BJ (cell line): ENCODE measurements at regions not wholly inside any gene's neighbourhood (a gene's known extent, or its start where the extent isn't known, plus 50 kb on each side); places are given as distances from the start of the nearest gene placed in this dataset.
"Not testable (repeated sequence)": the region's sequence is repeated elsewhere in the genome, so short reads cannot be mapped to it uniquely, and the experiment has no call there.

ENCODE experiments used
- CTCF ChIA-PET: fragments of 350-600 bp; formaldehyde crosslinking; extraction: SDS; loops from one replicate; lab custom pipeline; 2021; ENCODE audit warnings: antibody characterized with exemption, inconsistent platforms; lab: Yijun Ruan, JAX
- POLR2A ChIA-PET: fragments of 300-600 bp; sonication (Branson Sonifier 250); formaldehyde crosslinking; extraction: SDS; loops from one replicate; lab custom pipeline; 2021; ENCODE audit warnings: antibody characterized with exemption; lab: Charles Lee
- DNase-seq: peaks from one replicate; pipeline ENCODE4 v3.0.0-alpha.2; 2011; ENCODE audit warnings: low read depth
- H3K27me3 ChIP-seq: 2 replicates; pipeline ENCODE4 v1.6.0; 2011; ENCODE audit warnings: low read length; ENCODE audit not compliant: control insufficient read depth, insufficient read depth
- H3K36me3 ChIP-seq: 2 replicates; pipeline ENCODE4 v1.5.1; 2011; ENCODE audit warnings: low read length; ENCODE audit not compliant: control insufficient read depth, insufficient read depth
- H3K4me3 ChIP-seq: 2 replicates; pipeline ENCODE4 v1.5.1; 2011; ENCODE audit warnings: low read depth, mild to moderate bottlenecking, control low read depth, low read length
- CTCF ChIP-seq: IDR thresholded peaks from 2 replicates; pipeline ENCODE4 v1.5.1; 2011; ENCODE audit warnings: low read depth, mild to moderate bottlenecking, control low read depth, inconsistent platforms, low read length, moderate library complexity; ENCODE audit not compliant: insufficient read depth

GRCh38 chr13:61563645-61564044 is 148.0 kb upstream of the PCDH20 start:
- no peak overlapping the region for H3K4me3 ChIP-seq
- no peaks in the 10 kb centered on the region for H3K27me3 ChIP-seq
- CTCF ChIA-PET, result no interaction called here
- H3K36me3 ChIP-seq, result no peaks in the 10 kb centered on the region
- TF ChIP-seq CTCF, result no peak
- no peak for DNase-seq
- POLR2A ChIA-PET, result no interaction called here

GRCh38 chr13:61546911-61547310 is 131.3 kb upstream of the PCDH20 start:
- ChIA-PET POLR2A (no interaction called here), CTCF (interaction anchor here (0.5 kb wide), 1 partner anchor 1098 kb away, joined by 3 read pairs; no protein-coding TSS in a partner anchor)
- TF ChIP-seq CTCF, result no peak

GRCh38 chr13:61546413-61546812 is 130.8 kb upstream of the PCDH20 start:
- no peak for TF ChIP-seq CTCF
- Histone ChIP-seq H3K27me3 (no peaks in the 10 kb centered on the region), H3K36me3 (no peaks in the 10 kb centered on the region), H3K4me3 (no peak overlapping the region)
- POLR2A ChIA-PET, result no interaction called here
- DNase-seq, result no peak
- CTCF ChIA-PET, result interaction anchor here (0.5 kb wide), 1 partner anchor 1098 kb away, joined by 3 read pairs; no protein-coding TSS in a partner anchor

More at GRCh38 chr13:61546911-61547310, 131.3 kb upstream of the PCDH20 start:
- no peak for DNase-seq
- Histone ChIP-seq H3K4me3 (no peak overlapping the region), H3K27me3 (no peaks in the 10 kb centered on the region), H3K36me3 (no peaks in the 10 kb centered on the region)

- CTCF ChIA-PET, result no interaction called here
- Histone ChIP-seq H3K4me3 (no peak overlapping the region), H3K27me3 (no peaks in the 10 kb centered on the region), H3K36me3 (no peaks in the 10 kb centered on the region)
- no peak for DNase-seq
- POLR2A ChIA-PET, result no interaction called here
- TF ChIP-seq CTCF, result no peak
Measured at GRCh38 chr13:61536433-61536832, 120.8 kb upstream of the PCDH20 start.

- H3K27me3 ChIP-seq, result no peaks in the 10 kb centered on the region
- no peak for DNase-seq
- no peaks in the 10 kb centered on the region for H3K36me3 ChIP-seq
- H3K4me3 ChIP-seq, result no peak overlapping the region
- ChIA-PET POLR2A (no interaction called here), CTCF (no interaction called here)
- no peak for TF ChIP-seq CTCF
Measured at GRCh38 chr13:61531383-61532065, 115.9 kb upstream of the PCDH20 start.

- H3K36me3 ChIP-seq, H3K4me3 ChIP-seq, DNase-seq, POLR2A ChIA-PET, H3K27me3 ChIP-seq, CTCF ChIA-PET: not testable (repeated sequence)
Measured at GRCh38 chr13:61519214-61519613, 103.6 kb upstream of the PCDH20 start.
